ENCODE measurements at regions not wholly inside any gene's neighbourhood (a gene's known extent, or its start where the extent isn't known, plus 50 kb on each side); places are given as distances from the start of the nearest gene placed in this dataset.

DNA sequence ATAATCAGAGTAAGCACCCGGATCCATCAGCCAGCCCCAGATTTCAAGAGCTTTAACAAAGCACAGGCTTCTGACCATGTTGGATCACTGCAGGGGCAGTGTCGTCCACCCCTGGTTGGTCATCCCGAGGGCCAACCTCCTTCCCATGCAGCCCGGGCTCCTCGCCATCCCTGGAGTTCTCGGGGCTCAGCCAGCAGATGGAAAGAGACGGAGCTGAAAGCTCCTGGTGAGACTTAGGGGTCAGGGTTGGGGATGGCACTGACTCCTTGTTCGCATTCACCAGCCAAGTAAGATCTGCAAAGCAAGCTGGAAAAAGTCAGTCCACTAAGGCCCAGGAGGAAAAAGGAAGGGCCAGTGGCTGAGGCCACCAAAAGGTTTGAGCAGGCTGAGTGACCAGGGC is 888.9 kb downstream of the BRD1 start:
- H3K27ac ChIP-seq (replicated peaks), result no peak overlapping the region
- TF ChIP-seq POLR2AphosphoS5 (IDR thresholded peaks at IDR 0.05; ENCODE audit: low read depth), result no peak
- no peak for TF ChIP-seq REST (IDR thresholded peaks at IDR 0.05; ENCODE audit: insufficient replicate concordance, low read depth)
- TF ChIP-seq SPI1 (IDR thresholded peaks at IDR 0.05; ENCODE audit: borderline replicate concordance, low read depth), result no peak
- TF ChIP-seq CTCF (IDR thresholded peaks at IDR 0.05; ENCODE audit: insufficient read depth, low read length), result no peak
- no peak for TF ChIP-seq GABPA (IDR thresholded peaks at IDR 0.05; ENCODE audit: low read depth)
- no peak for DNase-seq (ENCODE audit: low read depth in 1 of 2, low spot score in 1 of 2)
- H3K4me3 ChIP-seq (replicated peaks; ENCODE audit: insufficient read depth, low read length), result no peak overlapping the region
- H3K27me3 ChIP-seq (ENCODE audit: insufficient read depth, poor library complexity, severe bottlenecking), result no peaks in the 10 kb centered on the region

GRCh38 chr22:48937032-48937639 is 890.5 kb downstream of the BRD1 start:
- Histone ChIP-seq H3K4me3 (replicated peaks; ENCODE audit: insufficient read depth, low read length) (no peak overlapping the region), H3K27me3 (ENCODE audit: insufficient read depth, poor library complexity, severe bottlenecking) (no peaks in the 10 kb centered on the region), H3K27ac (replicated peaks) (no peak overlapping the region)
- no peak for DNase-seq (ENCODE audit: low read depth in 1 of 2, low spot score in 1 of 2)
- TF ChIP-seq REST (IDR thresholded peaks at IDR 0.05; ENCODE audit: insufficient replicate concordance, low read depth) (no peak), CTCF (IDR thresholded peaks at IDR 0.05; ENCODE audit: insufficient read depth, low read length) (no peak), GABPA (IDR thresholded peaks at IDR 0.05; ENCODE audit: low read depth) (no peak), POLR2AphosphoS5 (IDR thresholded peaks at IDR 0.05; ENCODE audit: low read depth) (no peak), SPI1 (IDR thresholded peaks at IDR 0.05; ENCODE audit: borderline replicate concordance, low read depth) (no peak)

GRCh38 chr22:48936391-48936790 is 891.3 kb downstream of the BRD1 start:
- no peak overlapping the region for H3K27ac ChIP-seq (replicated peaks)
- no peaks in the 10 kb centered on the region for H3K27me3 ChIP-seq (ENCODE audit: insufficient read depth, poor library complexity, severe bottlenecking)
- no peak overlapping the region for H3K4me3 ChIP-seq (replicated peaks; ENCODE audit: insufficient read depth, low read length)
- DNase-seq (ENCODE audit: low read depth in 1 of 2, low spot score in 1 of 2), result no peak
- TF ChIP-seq GABPA (IDR thresholded peaks at IDR 0.05; ENCODE audit: low read depth) (no peak), CTCF (IDR thresholded peaks at IDR 0.05; ENCODE audit: insufficient read depth, low read length) (no peak), POLR2AphosphoS5 (IDR thresholded peaks at IDR 0.05; ENCODE audit: low read depth) (no peak), SPI1 (IDR thresholded peaks at IDR 0.05; ENCODE audit: borderline replicate concordance, low read depth) (no peak), REST (IDR thresholded peaks at IDR 0.05; ENCODE audit: insufficient replicate concordance, low read depth) (no peak)

Data from HL-60 (cell line).